Esophagus muscularis mucosa (tissue), 4 donors: ENCODE measurements at regions not wholly inside any gene's neighbourhood (a gene's known extent, or its start where the extent isn't known, plus 50 kb on each side); places are given as distances from the start of the nearest gene placed in this dataset.

ENCODE experiments used
- CTCF ChIP-seq, 3 experiments: fragments of 200-600 bp in 2 of 3; fragments of 450-650 bp in 1 of 3; sonication (generic) in 2 of 3; IDR thresholded peaks; one replicate each; pipeline ENCODE4 v1.5.1; 2017 to 2019; ENCODE audit warnings: antibody characterized with exemption in 3 of 3, mild to moderate bottlenecking in 2 of 3, moderate library complexity in 1 of 3
- EP300 ChIP-seq: sonication (generic); formaldehyde crosslinking; IDR thresholded peaks from one replicate; pipeline ENCODE4 v1.6.1; 2017; ENCODE audit warnings: antibody characterized with exemption
- POLR2A ChIP-seq: fragments of 450-650 bp; IDR thresholded peaks from one replicate; pipeline ENCODE4 v1.6.1; 2017; ENCODE audit warnings: antibody characterized with exemption, moderate library complexity, mild to moderate bottlenecking, low read depth
- POLR2AphosphoS5 ChIP-seq, 2 donors: sonication (generic); formaldehyde crosslinking; IDR thresholded peaks; one replicate each; pipeline ENCODE4 v1.6.1; 2017; ENCODE audit warnings: antibody characterized with exemption in 2 of 2

GRCh38 chr12:94039199-94039840, 109.1 kb upstream of the PLXNC1 start:
- TF ChIP-seq POLR2AphosphoS5 (IDR thresholded peaks at IDR 0.05): no peak
- TF ChIP-seq POLR2A: no peak
- no peak for TF ChIP-seq CTCF (IDR thresholded peaks at IDR 0.05)
- TF ChIP-seq EP300: no peak
